Panc1 (cell line): ENCODE measurements at regions not wholly inside any gene's neighbourhood (a gene's known extent, or its start where the extent isn't known, plus 50 kb on each side); places are given as distances from the start of the nearest gene placed in this dataset.

Experiments
- POLR2AphosphoS5 ChIP-seq: IDR thresholded peaks from 2 replicates; pipeline ENCODE4 v1.6.1; 2012; ENCODE audit warnings: mild to moderate bottlenecking, low read depth, low read length, moderate library complexity
- TCF7L2 ChIP-seq: IDR thresholded peaks from 2 replicates; pipeline ENCODE4 v1.6.1; 2011; ENCODE audit warnings: mild to moderate bottlenecking, low read depth, low read length, inconsistent platforms
- TF ChIP-seq, protein P1 (sequence below): fragments of 450-650 bp; IDR thresholded peaks from 2 replicates; pipeline ENCODE4 v1.5.1; 2017; ENCODE audit warnings: mild to moderate bottlenecking
- TF ChIP-seq, protein P2 (sequence below), 2 experiments: IDR thresholded peaks; 2 replicates each; pipeline ENCODE4 v1.6.1; 2011 to 2012; ENCODE audit warnings: low read depth in 2 of 2, control low read depth in 1 of 2, low read length in 1 of 2, mild to moderate bottlenecking in 1 of 2, moderate library complexity in 1 of 2; ENCODE audit not compliant: insufficient read depth in 1 of 2

DNA sequence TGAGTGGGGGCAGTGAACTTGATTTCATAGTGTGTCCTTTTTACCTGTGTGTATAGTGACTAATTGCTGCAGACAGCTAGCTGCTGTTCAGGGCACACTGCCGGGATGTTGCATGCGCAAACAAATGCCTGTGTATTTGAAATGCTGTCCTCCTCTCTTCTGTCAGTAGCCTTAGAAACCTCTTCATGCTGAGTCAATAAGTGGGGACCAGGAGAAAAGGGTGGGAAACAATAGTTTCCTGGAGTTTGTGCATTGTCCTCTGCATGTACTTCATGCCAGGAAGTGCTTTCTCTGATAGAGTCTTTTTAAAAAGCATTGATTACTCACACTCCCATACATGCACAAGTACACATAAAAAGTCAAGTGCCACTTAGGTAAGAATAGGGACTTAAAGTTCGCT lies 1183.7 kb upstream of the CELF2 start:
- TF ChIP-seq, protein P1, sequence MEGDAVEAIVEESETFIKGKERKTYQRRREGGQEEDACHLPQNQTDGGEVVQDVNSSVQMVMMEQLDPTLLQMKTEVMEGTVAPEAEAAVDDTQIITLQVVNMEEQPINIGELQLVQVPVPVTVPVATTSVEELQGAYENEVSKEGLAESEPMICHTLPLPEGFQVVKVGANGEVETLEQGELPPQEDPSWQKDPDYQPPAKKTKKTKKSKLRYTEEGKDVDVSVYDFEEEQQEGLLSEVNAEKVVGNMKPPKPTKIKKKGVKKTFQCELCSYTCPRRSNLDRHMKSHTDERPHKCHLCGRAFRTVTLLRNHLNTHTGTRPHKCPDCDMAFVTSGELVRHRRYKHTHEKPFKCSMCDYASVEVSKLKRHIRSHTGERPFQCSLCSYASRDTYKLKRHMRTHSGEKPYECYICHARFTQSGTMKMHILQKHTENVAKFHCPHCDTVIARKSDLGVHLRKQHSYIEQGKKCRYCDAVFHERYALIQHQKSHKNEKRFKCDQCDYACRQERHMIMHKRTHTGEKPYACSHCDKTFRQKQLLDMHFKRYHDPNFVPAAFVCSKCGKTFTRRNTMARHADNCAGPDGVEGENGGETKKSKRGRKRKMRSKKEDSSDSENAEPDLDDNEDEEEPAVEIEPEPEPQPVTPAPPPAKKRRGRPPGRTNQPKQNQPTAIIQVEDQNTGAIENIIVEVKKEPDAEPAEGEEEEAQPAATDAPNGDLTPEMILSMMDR: no peak
- no peak for TF ChIP-seq POLR2AphosphoS5
- TF ChIP-seq, protein P2, sequence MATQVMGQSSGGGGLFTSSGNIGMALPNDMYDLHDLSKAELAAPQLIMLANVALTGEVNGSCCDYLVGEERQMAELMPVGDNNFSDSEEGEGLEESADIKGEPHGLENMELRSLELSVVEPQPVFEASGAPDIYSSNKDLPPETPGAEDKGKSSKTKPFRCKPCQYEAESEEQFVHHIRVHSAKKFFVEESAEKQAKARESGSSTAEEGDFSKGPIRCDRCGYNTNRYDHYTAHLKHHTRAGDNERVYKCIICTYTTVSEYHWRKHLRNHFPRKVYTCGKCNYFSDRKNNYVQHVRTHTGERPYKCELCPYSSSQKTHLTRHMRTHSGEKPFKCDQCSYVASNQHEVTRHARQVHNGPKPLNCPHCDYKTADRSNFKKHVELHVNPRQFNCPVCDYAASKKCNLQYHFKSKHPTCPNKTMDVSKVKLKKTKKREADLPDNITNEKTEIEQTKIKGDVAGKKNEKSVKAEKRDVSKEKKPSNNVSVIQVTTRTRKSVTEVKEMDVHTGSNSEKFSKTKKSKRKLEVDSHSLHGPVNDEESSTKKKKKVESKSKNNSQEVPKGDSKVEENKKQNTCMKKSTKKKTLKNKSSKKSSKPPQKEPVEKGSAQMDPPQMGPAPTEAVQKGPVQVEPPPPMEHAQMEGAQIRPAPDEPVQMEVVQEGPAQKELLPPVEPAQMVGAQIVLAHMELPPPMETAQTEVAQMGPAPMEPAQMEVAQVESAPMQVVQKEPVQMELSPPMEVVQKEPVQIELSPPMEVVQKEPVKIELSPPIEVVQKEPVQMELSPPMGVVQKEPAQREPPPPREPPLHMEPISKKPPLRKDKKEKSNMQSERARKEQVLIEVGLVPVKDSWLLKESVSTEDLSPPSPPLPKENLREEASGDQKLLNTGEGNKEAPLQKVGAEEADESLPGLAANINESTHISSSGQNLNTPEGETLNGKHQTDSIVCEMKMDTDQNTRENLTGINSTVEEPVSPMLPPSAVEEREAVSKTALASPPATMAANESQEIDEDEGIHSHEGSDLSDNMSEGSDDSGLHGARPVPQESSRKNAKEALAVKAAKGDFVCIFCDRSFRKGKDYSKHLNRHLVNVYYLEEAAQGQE (IDR thresholded peaks at IDR 0.05; ENCODE audit: insufficient read depth in 1 of 2, low read depth in 2 of 2, low read length in 1 of 2): no peak
- no peak for TF ChIP-seq TCF7L2
